HepG2 (cell line): ENCODE measurements at regions not wholly inside any gene's neighbourhood (a gene's known extent, or its start where the extent isn't known, plus 50 kb on each side); places are given as distances from the start of the nearest gene placed in this dataset.

Experiments used
- ATAC-seq: fragments of 200-7000 bp; cut with Tn5 transposase; 3 replicates; pipeline ENCODE4 v1.9.1; 2020; ENCODE audit warnings: mild to moderate bottlenecking, moderate library complexity
- BruUV-seq: library from RNA; stranded (reverse); fragments of 400-500 nt; replicated peaks from 2 replicates; lab custom pipeline; 2021; lab: Mats Ljungman, UMichigan
- CTCF ChIA-PET: fragments of 300-600 bp; formaldehyde crosslinking; extraction: SDS; loops from one replicate; lab custom pipeline; 2021; ENCODE audit warnings: low total read pairs, inconsistent platforms, low intra/inter-chr PET ratio; lab: Yijun Ruan, JAX
- POLR2A ChIA-PET: fragments of 350-600 bp; sonication (Branson Sonifier 250); formaldehyde crosslinking; loops from one replicate; lab custom pipeline; 2020; ENCODE audit warnings: antibody characterized with exemption, inconsistent platforms; lab: Yijun Ruan, JAX
- DNase-seq: peaks from one replicate; pipeline ENCODE4 v3.0.0-alpha.2; 2015; ENCODE audit warnings: low spot score
- FAIRE-seq: peaks from 3 replicates; lab custom pipeline; 2011; peaks lifted over from hg19 to GRCh38; lab: Jason Lieb, UNC
- H2AFZ ChIP-seq: one replicate; pipeline ENCODE4 v1.6.1; 2011; ENCODE audit warnings: low read length, inconsistent platforms
- H3K27ac ChIP-seq: fragments of 300-600 bp; 3 replicates; pipeline ENCODE4 v1.8.0; 2011; ENCODE audit warnings: mixed run types, mild to moderate bottlenecking, mixed read lengths, low read length, inconsistent platforms; ENCODE audit not compliant: insufficient read depth; ENCODE audit errors: extremely low read length
- H3K27me3 ChIP-seq, 2 experiments: fragments of 200-600 bp in 1 of 2; 2 replicates in 1 of 2; 3 replicates in 1 of 2; pipeline versions ENCODE4 v1.6.0 to v1.8.0; 2011; ENCODE audit warnings: low read length in 2 of 2, mild to moderate bottlenecking in 2 of 2, moderate library complexity in 2 of 2, inconsistent platforms in 1 of 2; ENCODE audit not compliant: insufficient read depth in 2 of 2, control insufficient read depth in 1 of 2
- H3K36me3 ChIP-seq, 2 experiments: fragments of 200-600 bp in 1 of 2; replicated peaks in 1 of 2; 2 replicates in 1 of 2; 3 replicates in 1 of 2; pipeline versions ENCODE4 v1.5.1 to v1.8.0; 2011; ENCODE audit warnings: low read length in 2 of 2, inconsistent platforms in 1 of 2; ENCODE audit not compliant: insufficient read depth in 2 of 2, control insufficient read depth in 1 of 2
- H3K4me1 ChIP-seq: 2 replicates; pipeline ENCODE4 v1.5.1; 2012; ENCODE audit warnings: low read length, inconsistent platforms; ENCODE audit not compliant: insufficient read depth
- H3K4me2 ChIP-seq: 2 replicates; pipeline ENCODE4 v1.6.0; 2011; ENCODE audit warnings: low read depth, low read length, inconsistent platforms
- H3K4me3 ChIP-seq, 3 experiments: fragments of 200-600 bp in 1 of 3; sonication (generic), shearing (Covaris generic) in 1 of 3; replicated peaks in 1 of 3; 2 replicates each; pipeline ENCODE4 v1.5.1; 2011 to 2016; ENCODE audit warnings: low read length in 3 of 3, inconsistent platforms in 2 of 3, low read depth in 2 of 3, mild to moderate bottlenecking in 2 of 3, control low read depth in 1 of 3, mixed read lengths in 1 of 3; ENCODE audit not compliant: insufficient read depth in 1 of 3
- H3K79me2 ChIP-seq: one replicate; pipeline ENCODE4 v1.6.1; 2011; ENCODE audit warnings: low read length, inconsistent platforms; ENCODE audit not compliant: insufficient read depth
- H3K9ac ChIP-seq: 2 replicates; pipeline ENCODE4 v1.6.0; 2011; ENCODE audit warnings: mild to moderate bottlenecking, low read depth, low read length, inconsistent platforms; ENCODE audit not compliant: insufficient read depth
- H3K9me3 ChIP-seq: 2 replicates; pipeline ENCODE4 v1.5.1; 2012; ENCODE audit warnings: mild to moderate bottlenecking, low read length
- H4K20me1 ChIP-seq: 2 replicates; pipeline ENCODE4 v1.6.0; 2011; ENCODE audit warnings: inconsistent platforms, mild to moderate bottlenecking, low read length, moderate library complexity; ENCODE audit not compliant: insufficient read depth
- PRMT3 ChIP-seq: sonication (generic); formaldehyde crosslinking; IDR thresholded peaks from 2 replicates; pipeline ENCODE4 v1.8.1; 2022; ENCODE audit warnings: low read depth, mild to moderate bottlenecking, moderate library complexity, missing genetic modification reagents, borderline replicate concordance
- REXO4 ChIP-seq: sonication (generic); formaldehyde crosslinking; IDR thresholded peaks from 2 replicates; pipeline ENCODE4 v1.8.0; 2022; ENCODE audit warnings: missing genetic modification reagents, mild to moderate bottlenecking, borderline replicate concordance
- SALL1 ChIP-seq: sonication (generic); formaldehyde crosslinking; IDR thresholded peaks from 2 replicates; pipeline ENCODE4 v1.8.0; 2022; ENCODE audit warnings: mild to moderate bottlenecking, missing genetic modification reagents
- SOX13 ChIP-seq, 3 experiments: fragments of 450-650 bp in 1 of 3; sonication (generic) in 1 of 3; formaldehyde crosslinking in 1 of 3; IDR thresholded peaks in 2 of 3; conservative IDR thresholded peaks in 1 of 3; 2 replicates each; pipeline versions ENCODE4 v1.5.0 to v1.6.1; 2016 to 2020; ENCODE audit warnings: antibody characterized with exemption in 1 of 3, mild to moderate bottlenecking in 1 of 3, missing compliant biosample characterization in 1 of 3, missing genetic modification reagents in 1 of 3, moderate library complexity in 1 of 3
- ZNF280B ChIP-seq: sonication (generic); formaldehyde crosslinking; IDR thresholded peaks from 2 replicates; pipeline ENCODE4 v1.5.0; 2020; ENCODE audit warnings: missing genetic modification reagents, mild to moderate bottlenecking, borderline replicate concordance
- ZNF326 ChIP-seq: sonication (generic); formaldehyde crosslinking; IDR thresholded peaks from 2 replicates; pipeline ENCODE4 v1.4.0; 2020; ENCODE audit warnings: missing genetic modification reagents, borderline replicate concordance
- ZNF556 ChIP-seq: sonication (generic); formaldehyde crosslinking; IDR thresholded peaks from 2 replicates; pipeline ENCODE4 v1.4.0; 2020; ENCODE audit warnings: mild to moderate bottlenecking, missing genetic modification reagents, borderline replicate concordance
- ZNF709 ChIP-seq: sonication (generic); formaldehyde crosslinking; IDR thresholded peaks from 2 replicates; pipeline ENCODE4 v1.5.0; 2020; ENCODE audit warnings: mild to moderate bottlenecking, missing genetic modification reagents
- ZNF710 ChIP-seq: sonication (generic); formaldehyde crosslinking; IDR thresholded peaks from 2 replicates; pipeline ENCODE4 v1.5.0; 2020; ENCODE audit warnings: mild to moderate bottlenecking, missing genetic modification reagents, borderline replicate concordance
- ZNF784 ChIP-seq: sonication (generic); formaldehyde crosslinking; IDR thresholded peaks from 2 replicates; pipeline ENCODE4 v1.5.1; 2020; ENCODE audit warnings: missing genetic modification reagents, mild to moderate bottlenecking, borderline replicate concordance
- ZSCAN21 ChIP-seq: sonication (generic); formaldehyde crosslinking; IDR thresholded peaks from 2 replicates; pipeline ENCODE4 v1.8.0; 2022; ENCODE audit warnings: mild to moderate bottlenecking, missing genetic modification reagents, moderate library complexity, borderline replicate concordance
- ZSCAN31 ChIP-seq: sonication (generic); formaldehyde crosslinking; IDR thresholded peaks from 2 replicates; pipeline ENCODE4 v1.5.0; 2020; ENCODE audit warnings: low read depth, mild to moderate bottlenecking, missing genetic modification reagents
- WGBS: methylation state at CpG from one replicate; pipeline ENCODE4 v1.1.6; 2017; ENCODE audit warnings: low lambda C conversion rate; 5-methylcytosine and 5-hydroxymethylcytosine counted together
- in situ Hi-C: cut with HindIII; loops from 2 replicates; pipeline ENCODE4 v1.10.0; 2017; ENCODE audit warnings: low pct_unique_long_range_greater_than_20kb; ENCODE audit not compliant: extremely low pct_ligation_motif_present
- intact Hi-C: fragments of 100-400 bp; cut with micrococcal nuclease; formaldehyde crosslinking; loops from one replicate; pipeline ENCODE4 v1.10.0; 2022; ENCODE audit not compliant: unreplicated experiment

- TF ChIP-seq ZSCAN31 (CRISPR knock-in tag) (no peak), ZNF326 (no peak), REXO4 (CRISPR knock-in tag) (no peak), ZSCAN21 (CRISPR knock-in tag) (no peak), ZNF784 (CRISPR knock-in tag) (no peak)
Observed at GRCh38 chr15:81914734-81915256, 131.0 kb downstream of the MEX3B start (continued).

- in situ Hi-C loops (no loop called here), intact Hi-C loops (no loop called here)
- no peaks in the 10 kb centered on the region for H3K36me3 ChIP-seq
- no peak overlapping the region for H3K27ac ChIP-seq
- no peak overlapping the region for H3K4me2 ChIP-seq
- FAIRE-seq = no peak
- no peaks in the 10 kb centered on the region for H3K79me2 ChIP-seq
- no peaks in the 10 kb centered on the region for H4K20me1 ChIP-seq
- POLR2A ChIA-PET = no interaction called here
- WGBS = 15% methylated on average over 3 of the region's 3 CpGs
- no peak for ATAC-seq
- no peak overlapping the region for H3K4me3 ChIP-seq
- H3K4me1 ChIP-seq = no peaks in the 10 kb centered on the region
- CTCF ChIA-PET = no interaction called here
- H3K27me3 ChIP-seq = peaks cover 0 to 7% of the 10 kb centered on the region in 2 experiments; a peak in 2 of 5 replicates
- no peak overlapping the region for H2AFZ ChIP-seq
- H3K9me3 ChIP-seq = peaks cover 17% of the 10 kb centered on the region
- DNase-seq = no peak
- no peak overlapping the region for H3K9ac ChIP-seq
- no peak for TF ChIP-seq PRMT3 (CRISPR knock-in tag)
- TF ChIP-seq ZNF280B (CRISPR knock-in tag) = no peak
- no peak for TF ChIP-seq ZNF710 (CRISPR knock-in tag)
- no peak for TF ChIP-seq ZNF556 (CRISPR knock-in tag)
- no peak for TF ChIP-seq ZNF709
- no peak for TF ChIP-seq SOX13 (IDR thresholded peaks at IDR 0.05)
- TF ChIP-seq SOX13 (CRISPR knock-in tag; conservative IDR thresholded peaks at IDR 0.05 in 1 of 2, IDR thresholded peaks at IDR 0.05 in 1 of 2) = no peak
- TF ChIP-seq SALL1 (CRISPR knock-in tag) = no peak
- BruUV-seq = no TSS peak
Observed at GRCh38 chr15:81914333-81914732, 131.5 kb downstream of the MEX3B start.
